ENCODE measurements at regions not wholly inside any gene's neighbourhood (a gene's known extent, or its start where the extent isn't known, plus 50 kb on each side); places are given as distances from the start of the nearest gene placed in this dataset.
"Not testable (repeated sequence)": the region's sequence is repeated elsewhere in the genome, so short reads cannot be mapped to it uniquely, and the experiment has no call there.

DNA sequence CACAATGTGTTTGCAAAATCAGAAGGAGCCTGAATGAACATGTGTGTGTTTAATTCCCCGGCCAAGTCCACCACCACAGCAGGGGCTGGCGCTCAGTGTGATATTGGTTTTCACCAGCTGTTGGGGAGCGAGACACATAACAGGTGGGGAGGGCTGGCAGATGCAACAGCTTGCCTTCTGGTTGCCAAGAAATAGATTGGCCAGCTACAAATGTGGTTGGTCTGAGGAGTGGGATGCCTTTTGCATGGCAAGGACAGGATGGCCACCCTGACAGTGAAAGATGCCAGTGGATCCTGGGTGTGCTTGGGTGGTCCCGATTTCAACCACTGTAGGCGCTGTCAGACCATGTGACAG, 292.5 kb upstream of the FZD8 start:
- DNase-seq: no peak

GRCh38 chr10:35933940-35934641, 292.0 kb upstream of the FZD8 start:
- no peak for DNase-seq

- DNase-seq: no peak
Observed at GRCh38 chr10:35933491-35933890, 291.4 kb upstream of the FZD8 start.

- not testable (repeated sequence) for DNase-seq
Observed at GRCh38 chr10:35929962-35930361, 287.9 kb upstream of the FZD8 start.

- no peak for DNase-seq
Observed at GRCh38 chr10:35928748-35929147, 286.7 kb upstream of the FZD8 start.

DNA sequence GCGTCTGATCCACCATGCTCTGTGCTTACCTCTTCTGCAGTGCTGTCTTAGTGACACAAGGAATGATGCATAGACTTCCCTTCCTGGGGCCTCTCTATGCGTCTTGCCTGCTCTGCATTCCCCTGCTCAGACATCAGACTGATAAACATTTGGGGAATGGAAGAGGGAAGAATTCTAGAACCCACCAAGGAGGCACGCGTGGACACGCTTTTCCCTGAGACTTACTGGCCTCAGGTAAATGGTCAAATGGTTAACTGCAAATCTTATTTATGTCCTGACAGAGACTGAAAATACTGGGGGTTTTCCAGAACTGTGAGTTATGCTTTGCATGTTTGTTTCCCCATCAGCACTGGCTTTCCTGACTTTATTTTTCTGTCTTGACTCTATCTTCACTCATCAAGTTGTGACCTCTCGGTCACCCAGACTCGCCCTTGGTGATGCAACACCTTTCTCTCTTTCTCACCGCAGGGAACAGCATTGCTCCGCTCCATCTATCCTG, 285.9 kb upstream of the FZD8 start:
- no peak for DNase-seq

DNA sequence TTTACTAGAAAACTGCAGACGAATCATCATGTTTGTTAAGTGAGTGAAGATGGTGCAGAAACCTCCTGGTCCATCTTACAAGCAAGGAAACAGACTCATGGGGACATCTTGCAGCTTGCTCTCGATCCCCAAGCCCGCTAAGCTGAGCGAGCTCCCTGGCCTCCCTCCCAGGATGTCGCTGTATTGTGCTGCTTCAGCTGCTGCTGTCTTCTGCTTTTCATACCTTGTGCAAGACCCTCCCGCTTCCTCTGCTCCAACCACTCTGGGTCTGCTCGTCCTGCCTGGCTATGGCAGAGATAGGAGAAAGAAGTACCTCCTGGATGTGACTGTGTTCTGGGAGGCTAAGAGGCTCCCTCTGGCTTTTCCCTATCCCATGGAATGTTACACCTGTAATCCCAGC, 285.2 kb upstream of the FZD8 start:
- DNase-seq: no peak

GRCh38 chr10:35926846-35927245, 284.8 kb upstream of the FZD8 start:
- no peak for DNase-seq

DNA sequence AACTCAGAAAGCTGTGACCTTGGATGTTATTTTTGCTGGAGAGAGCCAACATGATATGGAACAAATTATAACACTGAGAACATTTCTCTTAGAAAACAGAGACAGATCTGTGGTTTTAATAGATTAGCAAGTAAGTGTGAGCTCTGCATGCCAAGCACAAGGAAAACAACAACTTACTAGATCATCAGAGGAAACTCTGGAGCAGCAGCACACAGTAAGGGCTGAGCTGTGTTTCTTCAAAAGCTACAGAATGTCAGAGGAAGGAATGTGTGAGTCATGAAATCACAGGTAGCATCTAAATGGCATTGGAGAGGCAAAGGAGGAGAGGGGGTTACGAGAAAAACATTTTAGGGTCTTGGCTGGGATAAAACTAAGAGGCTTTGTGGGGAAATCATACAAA, 283.4 kb upstream of the FZD8 start:
- no peak for DNase-seq

- no peak for DNase-seq
Observed at GRCh38 chr10:35924759-35925158, 282.7 kb upstream of the FZD8 start.

GRCh38 chr10:35922876-35923600, 280.9 kb upstream of the FZD8 start:
- no peak for DNase-seq

GRCh38 chr10:35921866-35922350, 279.8 kb upstream of the FZD8 start:
- DNase-seq: no peak

- DNase-seq: peak in 1 of 51 donors; percentile 1
Observed at GRCh38 chr10:35916791-35917190, 274.7 kb upstream of the FZD8 start.

- no peak for DNase-seq
Observed at GRCh38 chr10:35913628-35914027, 271.5 kb upstream of the FZD8 start.

DNA sequence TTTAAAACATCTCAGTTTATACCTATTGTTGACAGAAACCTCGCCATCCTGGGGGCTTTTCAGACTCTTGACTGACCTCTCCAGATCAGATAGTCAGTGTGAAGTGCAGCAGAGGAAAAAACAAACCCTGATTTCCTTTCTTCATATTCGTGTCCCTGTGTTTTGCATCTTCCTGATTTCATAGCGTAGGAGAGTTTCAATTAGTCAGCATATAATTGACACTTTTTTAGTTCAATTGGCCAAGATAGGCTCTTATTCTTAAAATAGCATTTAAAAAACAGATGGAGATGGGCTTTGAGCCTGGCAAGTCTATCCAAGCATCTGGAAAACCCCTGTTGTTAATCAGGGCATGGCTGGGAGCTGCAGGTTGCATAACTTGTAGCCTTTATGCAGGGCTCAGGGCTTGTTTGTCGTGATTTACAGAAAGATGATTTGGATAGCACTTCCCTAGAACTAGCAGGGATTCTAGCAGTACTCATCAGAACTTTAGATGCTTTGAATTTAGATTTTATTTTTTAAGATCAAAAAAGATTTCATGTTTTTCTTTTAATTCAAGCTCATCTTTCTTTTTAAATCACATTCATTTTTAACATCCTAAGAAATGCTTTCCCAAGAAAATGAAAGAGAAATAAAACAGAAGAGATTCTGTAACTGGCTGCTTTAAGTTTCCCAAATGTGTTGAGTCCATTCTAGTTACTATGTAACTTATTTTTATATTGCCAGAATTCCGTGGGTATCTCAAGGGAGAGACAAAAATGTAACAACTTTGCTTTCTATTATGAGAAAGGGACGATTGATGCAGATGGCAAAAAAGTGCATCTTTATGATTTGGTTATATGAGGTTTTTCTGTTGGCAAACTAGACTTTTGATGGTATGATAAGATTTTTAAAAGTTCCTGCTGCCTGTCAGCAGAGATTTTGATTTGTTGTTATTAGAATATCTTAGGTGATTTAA, 270.8 kb upstream of the FZD8 start:
- DNase-seq: no peak

GRCh38 chr10:35911954-35912353, 269.9 kb upstream of the FZD8 start:
- DNase-seq: no peak

DNA sequence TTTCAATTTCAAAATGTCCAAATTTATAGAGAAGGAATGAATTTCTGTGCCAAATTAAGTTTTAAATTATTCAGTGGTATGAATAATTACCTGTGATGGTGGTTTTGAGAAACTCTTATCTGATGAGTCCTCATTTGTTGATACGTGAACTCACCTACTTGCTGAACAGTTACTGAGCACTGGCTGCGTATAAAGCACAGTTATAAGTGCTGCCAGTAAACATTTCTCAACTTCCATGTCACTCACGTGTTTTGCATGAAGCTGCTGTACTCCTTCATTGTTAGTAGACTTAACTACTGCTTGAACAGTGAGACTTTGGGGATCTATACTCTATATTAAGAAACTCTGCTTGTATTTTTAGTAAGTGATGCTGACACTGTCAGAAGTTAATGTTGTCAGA, 269.1 kb upstream of the FZD8 start:
- DNase-seq: no peak

- DNase-seq: no peak
Observed at GRCh38 chr10:35910234-35910633, 268.1 kb upstream of the FZD8 start.

DNA sequence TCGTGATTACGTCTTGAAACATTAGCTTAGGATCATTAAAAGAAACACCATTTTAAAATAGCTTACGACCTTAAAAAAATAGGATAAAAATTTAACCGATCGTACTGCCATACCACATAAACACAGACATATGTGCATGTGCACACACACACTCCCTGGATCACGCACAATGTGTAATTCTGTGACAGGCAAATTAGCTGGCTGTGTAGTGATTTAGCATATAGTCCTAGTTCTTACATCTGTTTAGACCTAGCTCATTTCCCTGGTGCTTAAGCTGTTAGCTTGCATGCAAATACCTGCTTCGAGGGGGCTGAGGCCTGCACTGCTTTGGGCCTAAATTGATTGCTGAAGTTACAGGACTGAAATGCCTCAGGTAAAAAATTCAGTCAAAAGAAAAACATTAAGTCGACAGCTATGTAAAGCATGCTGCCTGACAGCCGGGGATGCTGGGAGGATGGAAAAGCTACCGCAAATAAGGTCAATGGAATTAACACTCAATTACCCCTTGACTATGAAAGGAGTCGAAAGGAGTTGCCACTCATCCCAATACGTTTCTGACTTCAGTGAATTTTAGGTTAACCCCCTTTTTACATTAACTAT, 267.1 kb upstream of the FZD8 start:
- no peak for DNase-seq

DNA sequence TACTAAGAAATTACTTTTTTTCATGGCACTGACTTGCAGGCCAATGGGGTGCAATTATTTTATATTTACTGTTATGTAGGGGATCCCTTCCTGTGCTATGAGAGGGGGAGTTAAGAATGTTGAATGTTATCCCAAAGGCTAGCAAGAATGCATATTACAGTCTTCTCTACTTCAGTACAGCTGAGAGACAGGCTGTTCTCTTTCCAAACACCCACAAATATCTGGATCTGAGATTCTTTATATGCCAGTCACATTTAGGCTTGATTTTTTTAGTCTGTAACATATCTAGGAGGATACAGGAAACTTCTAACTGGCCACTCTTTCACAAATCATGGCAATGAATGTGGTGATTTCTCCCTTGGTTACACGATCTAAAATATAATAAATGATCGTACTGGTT, 266.4 kb upstream of the FZD8 start:
- no peak for DNase-seq

DNA sequence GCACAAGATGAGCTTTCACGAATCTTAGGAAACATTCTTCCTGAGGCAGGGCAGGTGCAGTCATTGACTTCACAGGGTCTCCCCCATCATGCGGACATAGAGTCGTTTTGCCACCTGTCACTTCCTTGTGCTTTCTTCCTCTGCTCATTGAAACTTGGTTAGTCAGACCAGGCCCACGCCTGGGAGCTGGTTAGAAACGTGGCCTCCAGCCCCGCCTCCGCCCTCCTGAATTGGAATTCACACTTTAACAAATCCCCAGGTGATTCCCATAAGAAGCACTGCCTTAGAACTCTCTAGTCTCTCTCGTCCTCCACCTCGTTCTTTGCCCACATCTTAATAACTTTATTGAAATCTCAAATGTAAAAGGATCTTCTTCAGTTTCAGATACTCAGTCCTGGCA, 265.5 kb upstream of the FZD8 start:
- DNase-seq: no peak

DNA sequence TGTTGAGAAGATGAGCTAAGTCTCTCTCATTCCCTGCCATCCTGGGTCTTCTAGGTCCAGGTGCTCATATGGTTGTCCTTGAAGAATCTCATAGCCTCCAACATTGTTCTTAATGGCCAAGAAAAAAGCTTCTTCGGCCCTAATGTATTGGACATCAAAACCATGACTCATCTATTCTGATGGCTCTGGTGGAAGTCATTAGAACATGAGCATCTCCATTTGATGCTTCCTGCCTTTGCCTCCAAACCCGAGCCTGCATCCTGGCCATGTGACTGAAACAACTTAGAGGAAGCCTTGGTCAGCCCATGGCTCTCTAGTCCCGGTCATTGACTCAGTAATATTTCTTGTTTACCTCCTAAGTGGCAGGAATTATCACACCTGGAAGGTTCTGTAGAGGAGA, 264.1 kb upstream of the FZD8 start:
- no peak for DNase-seq

All from hypothalamus (tissue), 51 donors.